GM23248 (cell line): ENCODE measurements at regions not wholly inside any gene's neighbourhood (a gene's known extent, or its start where the extent isn't known, plus 50 kb on each side); places are given as distances from the start of the nearest gene placed in this dataset.

Experiments
- EZH2 ChIP-seq: fragments of 200-600 bp; sonication (generic); IDR thresholded peaks from 2 replicates; pipeline ENCODE4 v1.6.1; 2018; ENCODE audit warnings: antibody characterized with exemption, mild to moderate bottlenecking; ENCODE audit not compliant: insufficient read depth, poor library complexity, severe bottlenecking
- EZH2phosphoT487 ChIP-seq: fragments of 200-600 bp; sonication (generic); IDR thresholded peaks from 2 replicates; pipeline ENCODE4 v1.6.1; 2018; ENCODE audit warnings: antibody characterized with exemption, moderate library complexity, mild to moderate bottlenecking, low read depth; ENCODE audit not compliant: insufficient read depth

DNA sequence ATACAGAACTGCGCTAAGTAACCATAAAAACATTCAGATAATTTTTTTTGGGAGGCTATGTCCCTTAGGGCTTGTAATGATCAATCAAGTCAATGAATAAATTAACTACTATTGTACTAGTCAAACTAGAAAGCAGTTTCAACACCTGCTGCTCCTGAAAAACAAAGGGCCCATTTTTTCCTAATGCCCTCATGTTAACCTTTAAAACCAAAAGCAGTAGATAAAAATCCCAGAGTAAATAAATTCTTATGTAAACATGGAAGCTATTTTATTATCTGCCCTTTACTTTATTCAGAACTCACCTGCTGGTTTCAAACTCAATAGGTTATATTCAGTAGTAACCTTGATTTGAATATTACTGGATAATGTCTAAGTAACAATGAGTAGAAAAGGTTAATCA is 159.5 kb upstream of the STARD13 start:
- TF ChIP-seq EZH2 = no peak
- no peak for TF ChIP-seq EZH2phosphoT487
